SU-DHL-6 (cell line): ENCODE measurements at regions not wholly inside any gene's neighbourhood (a gene's known extent, or its start where the extent isn't known, plus 50 kb on each side); places are given as distances from the start of the nearest gene placed in this dataset.

Source experiments
- H2AFZ ChIP-seq: fragments of 200-600 bp; sonication (generic); 2 replicates; pipeline ENCODE4 v1.6.1; 2014; ENCODE audit warnings: low read depth, mild to moderate bottlenecking, moderate library complexity, mixed read lengths, antibody characterized with exemption, low read length; ENCODE audit not compliant: severe bottlenecking
- H3F3A ChIP-seq: fragments of 200-600 bp; shearing (Covaris generic); 2 replicates; pipeline ENCODE4 v1.6.0; 2016; ENCODE audit warnings: antibody characterized with exemption, mild to moderate bottlenecking; ENCODE audit not compliant: insufficient read depth
- H3K27ac ChIP-seq: fragments of 200-600 bp; sonication (generic); 2 replicates; pipeline ENCODE4 v1.5.1; 2016; ENCODE audit warnings: low read depth, mild to moderate bottlenecking, low read length, moderate library complexity, mixed read lengths
- H3K27me3 ChIP-seq: fragments of 200-600 bp; sonication (generic), shearing (Covaris generic); 2 replicates; pipeline ENCODE4 v1.6.0; 2014; ENCODE audit warnings: mild to moderate bottlenecking, low read length
- H3K36me3 ChIP-seq: fragments of 200-600 bp; sonication (generic); 2 replicates; pipeline ENCODE4 v1.6.1; 2014; ENCODE audit warnings: mild to moderate bottlenecking, low read length, mixed read lengths
- H3K4me2 ChIP-seq: fragments of 300-600, 200-600 bp; shearing (Covaris generic), sonication (generic); 2 replicates; pipeline ENCODE4 v1.6.0; 2014; ENCODE audit warnings: low read length, low read depth, mild to moderate bottlenecking; ENCODE audit not compliant: poor library complexity, severe bottlenecking
- H3K4me3 ChIP-seq: fragments of 200-600 bp; sonication (generic); 2 replicates; pipeline ENCODE4 v1.5.1; 2014; ENCODE audit warnings: antibody characterized with exemption, low read length, mild to moderate bottlenecking, mixed read lengths; ENCODE audit not compliant: insufficient read depth, poor library complexity, severe bottlenecking
- H3K79me2 ChIP-seq: fragments of 200-600 bp; sonication (generic); 2 replicates; pipeline ENCODE4 v1.6.1; 2014; ENCODE audit warnings: mild to moderate bottlenecking, low read length, moderate library complexity; ENCODE audit not compliant: insufficient read depth
- H3K9ac ChIP-seq: fragments of 200-600 bp; sonication (generic); 2 replicates; pipeline ENCODE4 v1.7.0; 2014; ENCODE audit warnings: mild to moderate bottlenecking, low read length
- H3K9me2 ChIP-seq: fragments of 200-600 bp; sonication (generic); replicated peaks from 2 replicates; pipeline ENCODE4 v1.6.1; 2014; ENCODE audit warnings: low read length; ENCODE audit not compliant: insufficient read depth
- H3K9me3 ChIP-seq: fragments of 200-600 bp; sonication (generic); 2 replicates; pipeline ENCODE4 v1.6.1; 2014; ENCODE audit warnings: low read length, mixed read lengths; ENCODE audit not compliant: insufficient read depth
- H4K20me1 ChIP-seq: fragments of 200-600 bp; sonication (generic); 2 replicates; pipeline ENCODE4 v1.6.1; 2014; ENCODE audit warnings: low read depth, mild to moderate bottlenecking, antibody characterized with exemption, low read length, moderate library complexity, mixed read lengths
- CTCF ChIP-seq: fragments of 200-600 bp; sonication (generic); IDR thresholded peaks from one replicate; pipeline ENCODE4 v1.5.1; 2017; ENCODE audit warnings: antibody characterized with exemption, mild to moderate bottlenecking, low read length, moderate library complexity; ENCODE audit not compliant: insufficient read depth, poor library complexity, severe bottlenecking
- EZH2phosphoT487 ChIP-seq: fragments of 200-600 bp; sonication (generic), shearing (Covaris generic); conservative IDR thresholded peaks from 2 replicates; pipeline ENCODE4 v1.6.1; 2018; ENCODE audit warnings: mild to moderate bottlenecking, antibody characterized with exemption, low read length, moderate library complexity, mixed read lengths

GRCh38 chr2:215664847-215665525, 229.1 kb upstream of the FN1 start:
- no peak overlapping the region for H3K4me2 ChIP-seq
- no peaks in the 10 kb centered on the region for H3K79me2 ChIP-seq
- H4K20me1 ChIP-seq: no peaks in the 10 kb centered on the region
- no peaks in the 10 kb centered on the region for H3K27me3 ChIP-seq
- H3K36me3 ChIP-seq: no peaks in the 10 kb centered on the region
- H3K9me2 ChIP-seq: no peaks in the 10 kb centered on the region; the same call in 1 of the 2 replicates
- H3K9ac ChIP-seq: no peak overlapping the region
- no peak overlapping the region for H3K4me3 ChIP-seq
- H3K9me3 ChIP-seq: no peaks in the 10 kb centered on the region
- no peak overlapping the region for H3K27ac ChIP-seq
- H2AFZ ChIP-seq: no peak overlapping the region
- no peaks in the 10 kb centered on the region for H3F3A ChIP-seq
- TF ChIP-seq CTCF: no peak
- TF ChIP-seq EZH2phosphoT487: no peak

GRCh38 chr2:215662715-215663114, 226.8 kb upstream of the FN1 start:
- Histone ChIP-seq H3K9ac (no peak overlapping the region), H3K9me3 (no peaks in the 10 kb centered on the region), H3F3A (no peaks in the 10 kb centered on the region), H3K4me2 (no peak overlapping the region), H3K36me3 (no peaks in the 10 kb centered on the region), H3K27me3 (no peaks in the 10 kb centered on the region), H3K79me2 (no peaks in the 10 kb centered on the region), H3K27ac (no peak overlapping the region), H3K9me2 (no peaks in the 10 kb centered on the region; the same call in 1 of the 2 replicates), H4K20me1 (no peaks in the 10 kb centered on the region), H2AFZ (no peak overlapping the region), H3K4me3 (no peak overlapping the region)
- no peak for TF ChIP-seq EZH2phosphoT487
- TF ChIP-seq CTCF: no peak

- Histone ChIP-seq H3K9me3 (no peaks in the 10 kb centered on the region), H4K20me1 (no peaks in the 10 kb centered on the region), H3F3A (no peaks in the 10 kb centered on the region), H2AFZ (no peak overlapping the region), H3K4me2 (no peak overlapping the region), H3K9me2 (no peaks in the 10 kb centered on the region), H3K4me3 (no peak overlapping the region), H3K9ac (no peak overlapping the region), H3K36me3 (no peaks in the 10 kb centered on the region), H3K27ac (no peak overlapping the region), H3K79me2 (no peaks in the 10 kb centered on the region), H3K27me3 (no peaks in the 10 kb centered on the region)
- TF ChIP-seq EZH2phosphoT487 (no peak), CTCF (no peak)
These were observed 224.8 kb upstream of the FN1 start for GRCh38 chr2:215660687-215661086.
